ENCODE measurements at regions not wholly inside any gene's neighbourhood (a gene's known extent, or its start where the extent isn't known, plus 50 kb on each side); places are given as distances from the start of the nearest gene placed in this dataset.

GRCh38 chr13:29943686-29944085, 93.3 kb upstream of the UBL3 start (continued):
- TF ChIP-seq, protein P1, sequence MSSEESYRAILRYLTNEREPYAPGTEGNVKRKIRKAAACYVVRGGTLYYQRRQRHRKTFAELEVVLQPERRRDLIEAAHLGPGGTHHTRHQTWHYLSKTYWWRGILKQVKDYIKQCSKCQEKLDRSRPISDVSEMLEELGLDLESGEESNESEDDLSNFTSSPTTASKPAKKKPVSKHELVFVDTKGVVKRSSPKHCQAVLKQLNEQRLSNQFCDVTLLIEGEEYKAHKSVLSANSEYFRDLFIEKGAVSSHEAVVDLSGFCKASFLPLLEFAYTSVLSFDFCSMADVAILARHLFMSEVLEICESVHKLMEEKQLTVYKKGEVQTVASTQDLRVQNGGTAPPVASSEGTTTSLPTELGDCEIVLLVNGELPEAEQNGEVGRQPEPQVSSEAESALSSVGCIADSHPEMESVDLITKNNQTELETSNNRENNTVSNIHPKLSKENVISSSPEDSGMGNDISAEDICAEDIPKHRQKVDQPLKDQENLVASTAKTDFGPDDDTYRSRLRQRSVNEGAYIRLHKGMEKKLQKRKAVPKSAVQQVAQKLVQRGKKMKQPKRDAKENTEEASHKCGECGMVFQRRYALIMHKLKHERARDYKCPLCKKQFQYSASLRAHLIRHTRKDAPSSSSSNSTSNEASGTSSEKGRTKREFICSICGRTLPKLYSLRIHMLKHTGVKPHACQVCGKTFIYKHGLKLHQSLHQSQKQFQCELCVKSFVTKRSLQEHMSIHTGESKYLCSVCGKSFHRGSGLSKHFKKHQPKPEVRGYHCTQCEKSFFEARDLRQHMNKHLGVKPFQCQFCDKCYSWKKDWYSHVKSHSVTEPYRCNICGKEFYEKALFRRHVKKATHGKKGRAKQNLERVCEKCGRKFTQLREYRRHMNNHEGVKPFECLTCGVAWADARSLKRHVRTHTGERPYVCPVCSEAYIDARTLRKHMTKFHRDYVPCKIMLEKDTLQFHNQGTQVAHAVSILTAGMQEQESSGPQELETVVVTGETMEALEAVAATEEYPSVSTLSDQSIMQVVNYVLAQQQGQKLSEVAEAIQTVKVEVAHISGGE (tag by site-specific recombination; conservative IDR thresholded peaks at IDR 0.05; ENCODE audit: low read depth), result no peak
- TF ChIP-seq ZNF16 (tag by site-specific recombination; IDR thresholded peaks at IDR 0.05; ENCODE audit: low read depth) (no peak), ZNF138 (tag by site-specific recombination; IDR thresholded peaks at IDR 0.05; ENCODE audit: borderline replicate concordance) (no peak), ZNF776 (tag by site-specific recombination; IDR thresholded peaks at IDR 0.05; ENCODE audit: borderline replicate concordance) (no peak)

- ChIA-PET CTCF (no interaction called here), POLR2A (no interaction called here)
- no peak overlapping the region for H3K4me3 ChIP-seq (ENCODE audit: low read depth, low read length)
- no peaks in the 10 kb centered on the region for H3K36me3 ChIP-seq (ENCODE audit: control insufficient read depth in 2 of 2, insufficient read depth in 1 of 2, low read length in 2 of 2)
- no peak for TF ChIP-seq ZNF366 (tag by site-specific recombination; conservative IDR thresholded peaks at IDR 0.05)
- no peak for TF ChIP-seq BCL11A (tag by site-specific recombination; IDR thresholded peaks at IDR 0.05; ENCODE audit: low read depth)
- TF ChIP-seq ZNF510 (tag by site-specific recombination; IDR thresholded peaks at IDR 0.05; ENCODE audit: insufficient replicate concordance), result no peak
- no peak for TF ChIP-seq ZNF155 (tag by site-specific recombination; IDR thresholded peaks at IDR 0.05)
- TF ChIP-seq ZNF707 (tag by site-specific recombination; IDR thresholded peaks at IDR 0.05), result no peak
- TF ChIP-seq ZNF449 (tag by site-specific recombination; IDR thresholded peaks at IDR 0.05), result no peak
- no peak for TF ChIP-seq ZNF341 (tag by site-specific recombination; IDR thresholded peaks at IDR 0.05; ENCODE audit: low read depth)
- TF ChIP-seq ZNF239 (tag by site-specific recombination; IDR thresholded peaks at IDR 0.05), result no peak
- no peak for TF ChIP-seq TSHZ1 (tag by site-specific recombination; IDR thresholded peaks at IDR 0.05; ENCODE audit: borderline replicate concordance)
- TF ChIP-seq ZNF23 (tag by site-specific recombination; IDR thresholded peaks at IDR 0.05; ENCODE audit: borderline replicate concordance), result no peak
- no peak for TF ChIP-seq KLF10 (tag by site-specific recombination; IDR thresholded peaks at IDR 0.05)
- TF ChIP-seq ZBTB7A (tag by site-specific recombination; IDR thresholded peaks at IDR 0.05; ENCODE audit: low read depth), result no peak
- TF ChIP-seq ZNF555 (tag by site-specific recombination; conservative IDR thresholded peaks at IDR 0.05), result no peak
- no peak for TF ChIP-seq ZSCAN4 (tag by site-specific recombination; IDR thresholded peaks at IDR 0.05)
- TF ChIP-seq ZBTB20 (tag by site-specific recombination; IDR thresholded peaks at IDR 0.05), result no peak
- no peak for TF ChIP-seq PRDM1 (tag by site-specific recombination; IDR thresholded peaks at IDR 0.05)
- H3K4me1 ChIP-seq (ENCODE audit: control insufficient read depth, insufficient read depth, low read length), result no peaks in the 10 kb centered on the region
- no peak overlapping the region for H3K27ac ChIP-seq (ENCODE audit: extremely low read depth, low read depth, low read length)
- H3K9me3 ChIP-seq (ENCODE audit: control insufficient read depth, insufficient read depth, low read depth, low read length), result no peaks in the 10 kb centered on the region
Observed at GRCh38 chr13:29943273-29943672, 92.9 kb upstream of the UBL3 start.
